Endothelial cell (in vitro differentiated cells): ENCODE measurements at regions not wholly inside any gene's neighbourhood (a gene's known extent, or its start where the extent isn't known, plus 50 kb on each side); places are given as distances from the start of the nearest gene placed in this dataset.
"Not testable (repeated sequence)": the region's sequence is repeated elsewhere in the genome, so short reads cannot be mapped to it uniquely, and the experiment has no call there.

Experiments used
- DNase-seq: peaks from one replicate; pipeline ENCODE4 v3.0.0; 2021; ENCODE audit warnings: low spot score
- H3K27ac Mint-ChIP-seq: one replicate; pipeline ENCODE4 v1.8.0; 2021; ENCODE audit warnings: mixed read lengths, inconsistent platforms; ENCODE audit not compliant: unreplicated experiment
- H3K27me3 Mint-ChIP-seq: one replicate; pipeline ENCODE4 v1.8.0; 2021; ENCODE audit warnings: mild to moderate bottlenecking, moderate library complexity, mixed read lengths, inconsistent platforms; ENCODE audit not compliant: unreplicated experiment
- H3K36me3 Mint-ChIP-seq: one replicate; pipeline ENCODE4 v1.8.0; 2021; ENCODE audit warnings: mild to moderate bottlenecking, low read depth, mixed read lengths, inconsistent platforms; ENCODE audit not compliant: unreplicated experiment
- H3K4me1 Mint-ChIP-seq: one replicate; pipeline ENCODE4 v1.8.0; 2021; ENCODE audit warnings: mild to moderate bottlenecking, mixed read lengths, inconsistent platforms; ENCODE audit not compliant: unreplicated experiment
- H3K4me3 Mint-ChIP-seq: one replicate; pipeline ENCODE4 v1.8.0; 2021; ENCODE audit warnings: mild to moderate bottlenecking, mixed read lengths, inconsistent platforms; ENCODE audit not compliant: unreplicated experiment
- H3K9me3 Mint-ChIP-seq: one replicate; pipeline ENCODE4 v1.8.0; 2021; ENCODE audit warnings: mixed read lengths, inconsistent platforms; ENCODE audit not compliant: unreplicated experiment
- TF ChIP-seq, protein P1 (sequence below): fragments of 200-600 bp; sonication (generic); IDR thresholded peaks from one replicate; pipeline ENCODE4 v1.5.0; 2021; ENCODE audit warnings: antibody characterized with exemption; ENCODE audit not compliant: unreplicated experiment

DNA sequence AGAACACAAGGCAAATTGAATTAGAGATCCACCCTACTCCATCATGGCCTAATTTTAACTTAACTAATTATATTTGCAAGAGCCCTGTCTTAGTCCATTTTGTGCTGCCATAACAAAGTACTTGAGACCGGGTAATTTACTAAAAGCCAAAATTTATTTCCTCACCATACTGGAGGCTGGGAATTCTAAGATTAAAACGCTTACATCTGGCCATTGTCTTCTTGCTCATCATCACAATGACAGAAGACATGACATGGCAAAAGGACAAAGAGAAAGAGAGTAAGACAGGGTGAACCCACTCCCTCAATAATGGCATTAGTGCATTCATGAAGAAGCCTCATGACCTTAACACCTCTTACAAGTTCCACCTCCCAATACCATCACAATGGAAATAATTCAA is 1068.6 kb downstream of the DNAJB9 start:
- H3K9me3 Mint-ChIP-seq: no peaks in the 10 kb centered on the region
- DNase-seq: no peak
- no peak overlapping the region for H3K27ac Mint-ChIP-seq
- H3K4me1 Mint-ChIP-seq: no peaks in the 10 kb centered on the region
- H3K4me3 Mint-ChIP-seq: no peak overlapping the region
- TF ChIP-seq, protein P1, sequence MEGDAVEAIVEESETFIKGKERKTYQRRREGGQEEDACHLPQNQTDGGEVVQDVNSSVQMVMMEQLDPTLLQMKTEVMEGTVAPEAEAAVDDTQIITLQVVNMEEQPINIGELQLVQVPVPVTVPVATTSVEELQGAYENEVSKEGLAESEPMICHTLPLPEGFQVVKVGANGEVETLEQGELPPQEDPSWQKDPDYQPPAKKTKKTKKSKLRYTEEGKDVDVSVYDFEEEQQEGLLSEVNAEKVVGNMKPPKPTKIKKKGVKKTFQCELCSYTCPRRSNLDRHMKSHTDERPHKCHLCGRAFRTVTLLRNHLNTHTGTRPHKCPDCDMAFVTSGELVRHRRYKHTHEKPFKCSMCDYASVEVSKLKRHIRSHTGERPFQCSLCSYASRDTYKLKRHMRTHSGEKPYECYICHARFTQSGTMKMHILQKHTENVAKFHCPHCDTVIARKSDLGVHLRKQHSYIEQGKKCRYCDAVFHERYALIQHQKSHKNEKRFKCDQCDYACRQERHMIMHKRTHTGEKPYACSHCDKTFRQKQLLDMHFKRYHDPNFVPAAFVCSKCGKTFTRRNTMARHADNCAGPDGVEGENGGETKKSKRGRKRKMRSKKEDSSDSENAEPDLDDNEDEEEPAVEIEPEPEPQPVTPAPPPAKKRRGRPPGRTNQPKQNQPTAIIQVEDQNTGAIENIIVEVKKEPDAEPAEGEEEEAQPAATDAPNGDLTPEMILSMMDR: no peak
- H3K36me3 Mint-ChIP-seq: no peaks in the 10 kb centered on the region
- H3K27me3 Mint-ChIP-seq: peaks cover 1% of the 10 kb centered on the region

DNA sequence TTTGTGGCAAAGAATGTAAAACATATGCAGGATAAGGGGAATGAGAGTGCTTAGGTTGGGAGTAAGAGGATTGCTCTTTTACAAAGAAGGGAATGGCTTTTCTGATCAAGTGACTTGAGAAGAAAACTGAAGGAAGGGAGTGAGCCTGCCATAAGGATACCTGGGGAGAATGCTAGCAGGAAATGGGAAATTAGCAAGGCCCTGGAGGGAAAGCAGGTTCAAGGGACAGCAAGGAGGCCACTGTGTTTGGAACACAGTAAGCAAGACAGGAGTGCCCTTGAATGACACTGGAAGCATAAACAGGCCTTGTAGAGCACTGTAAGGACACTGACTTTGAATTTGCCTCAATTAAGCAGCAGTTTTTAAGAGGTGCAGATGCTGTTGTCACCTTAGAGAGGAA is 1069.9 kb downstream of the DNAJB9 start:
- Mint-ChIP-seq H3K27me3 (peaks cover 1% of the 10 kb centered on the region), H3K27ac (no peak overlapping the region), H3K9me3 (no peaks in the 10 kb centered on the region), H3K4me3 (no peak overlapping the region), H3K36me3 (no peaks in the 10 kb centered on the region), H3K4me1 (no peaks in the 10 kb centered on the region)
- TF ChIP-seq, protein P1: no peak
- DNase-seq: no peak

DNA sequence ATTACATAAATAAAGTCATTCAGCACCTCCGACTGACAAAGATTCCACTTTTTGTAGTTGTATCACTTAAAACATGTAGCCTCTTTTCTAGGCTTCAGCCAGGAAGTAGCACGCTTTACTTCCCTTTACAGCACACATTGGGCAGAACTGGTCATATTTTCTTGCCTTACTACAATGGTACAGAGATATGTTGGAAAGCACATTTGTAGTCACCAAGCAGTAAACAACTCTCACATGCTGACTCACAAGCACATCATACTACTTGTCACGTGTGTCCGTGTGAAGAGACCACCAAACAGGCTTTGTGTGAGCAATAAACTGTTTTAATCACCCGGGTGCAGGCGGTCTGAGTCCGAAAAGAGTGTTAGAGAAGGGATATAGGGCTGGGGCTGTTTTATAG is 1071.8 kb downstream of the DNAJB9 start:
- DNase-seq: no peak
- H3K4me3 Mint-ChIP-seq: no peak overlapping the region
- peaks cover 1% of the 10 kb centered on the region for H3K27me3 Mint-ChIP-seq
- H3K36me3 Mint-ChIP-seq: no peaks in the 10 kb centered on the region
- no peaks in the 10 kb centered on the region for H3K4me1 Mint-ChIP-seq
- TF ChIP-seq, protein P1: no peak
- H3K27ac Mint-ChIP-seq: no peak overlapping the region
- H3K9me3 Mint-ChIP-seq: no peaks in the 10 kb centered on the region

DNA sequence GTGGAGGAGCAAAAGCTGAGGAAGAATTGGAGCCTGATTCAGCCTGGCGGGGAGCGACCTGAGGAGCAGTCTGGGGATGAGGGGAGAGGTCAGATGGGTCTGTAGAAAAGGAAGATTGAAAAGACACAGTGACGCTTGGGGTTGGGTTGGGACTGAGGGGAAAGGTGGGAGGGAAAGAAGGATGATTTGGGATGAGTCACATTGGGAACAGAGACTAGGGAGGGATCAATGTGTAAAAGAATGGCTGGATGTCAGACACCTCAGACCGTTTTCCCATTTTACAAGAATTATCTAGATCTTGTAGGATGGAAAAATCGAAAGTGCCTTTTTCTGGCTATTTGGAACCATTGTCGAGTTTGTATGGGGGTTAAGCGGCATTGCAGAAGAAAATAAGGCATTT is 1076.5 kb downstream of the DNAJB9 start:
- H3K36me3 Mint-ChIP-seq: no peaks in the 10 kb centered on the region
- H3K9me3 Mint-ChIP-seq: no peaks in the 10 kb centered on the region
- TF ChIP-seq, protein P1: no peak
- no peak overlapping the region for H3K27ac Mint-ChIP-seq
- no peaks in the 10 kb centered on the region for H3K4me1 Mint-ChIP-seq
- no peak overlapping the region for H3K4me3 Mint-ChIP-seq
- no peaks in the 10 kb centered on the region for H3K27me3 Mint-ChIP-seq
- no peak for DNase-seq

DNA sequence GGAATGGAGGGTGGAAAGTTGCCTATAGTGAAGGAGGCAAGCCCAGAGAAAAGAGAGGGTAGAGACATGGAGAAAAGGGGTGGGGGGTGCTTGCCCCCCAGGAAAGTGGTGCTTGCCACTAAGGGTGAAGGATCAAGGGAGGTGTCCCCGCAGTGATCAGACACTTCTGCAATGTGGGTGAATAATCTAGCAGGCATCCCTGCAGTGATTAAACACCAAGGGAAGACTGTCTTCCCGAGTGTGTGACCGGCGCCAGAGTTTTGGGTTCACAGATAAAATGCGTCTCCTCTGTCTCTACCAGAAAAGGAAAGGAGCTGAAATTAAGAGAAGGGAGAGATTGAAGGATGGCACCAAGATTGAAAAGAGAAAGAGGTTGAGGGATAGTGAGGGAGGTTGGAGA is 1076.9 kb downstream of the DNAJB9 start:
- not testable (repeated sequence) for H3K9me3 Mint-ChIP-seq, H3K4me3 Mint-ChIP-seq, H3K27ac Mint-ChIP-seq, H3K27me3 Mint-ChIP-seq, H3K4me1 Mint-ChIP-seq, H3K36me3 Mint-ChIP-seq, DNase-seq

DNA sequence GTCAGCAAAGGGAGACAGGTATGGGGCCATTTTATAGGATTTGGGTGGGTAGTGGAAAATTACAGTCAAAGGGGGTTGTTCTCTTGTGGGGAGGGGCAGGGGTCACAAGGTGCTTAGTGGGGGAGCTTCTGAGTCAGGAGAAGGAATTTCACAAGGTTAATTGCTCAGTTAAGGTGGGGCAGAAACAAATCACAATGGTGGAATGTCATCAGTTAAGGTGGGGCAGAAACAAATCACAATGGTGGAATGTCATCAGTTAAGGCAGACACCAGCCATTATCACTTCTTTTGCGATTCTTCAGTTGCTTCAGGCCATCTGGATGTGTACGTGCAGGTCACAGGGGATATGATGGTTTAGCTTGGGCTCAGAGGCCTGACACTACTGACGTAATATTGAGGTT is 1077.6 kb downstream of the DNAJB9 start:
- not testable (repeated sequence) for H3K4me1 Mint-ChIP-seq, H3K27ac Mint-ChIP-seq, H3K27me3 Mint-ChIP-seq, H3K9me3 Mint-ChIP-seq, H3K36me3 Mint-ChIP-seq, H3K4me3 Mint-ChIP-seq, DNase-seq
